ENCODE measurements at regions not wholly inside any gene's neighbourhood (a gene's known extent, or its start where the extent isn't known, plus 50 kb on each side); places are given as distances from the start of the nearest gene placed in this dataset.

GRCh38 chr5:74199436-74200210 lies 440.9 kb downstream of the ENC1 start:
- Histone ChIP-seq H3K4me3 (ENCODE audit: insufficient read depth, low read depth, low read length) (no peak overlapping the region), H3K27me3 (ENCODE audit: control insufficient read depth, insufficient read depth, low read length) (no peaks in the 10 kb centered on the region), H3K36me3 (replicated peaks; ENCODE audit: control insufficient read depth, insufficient read depth, low read length) (no peaks in the 10 kb centered on the region)
- no peak for DNase-seq

GRCh38 chr5:74199005-74199404 lies 441.5 kb downstream of the ENC1 start:
- H3K27me3 ChIP-seq (ENCODE audit: control insufficient read depth, insufficient read depth, low read length): no peaks in the 10 kb centered on the region
- H3K4me3 ChIP-seq (ENCODE audit: insufficient read depth, low read depth, low read length): no peak overlapping the region
- DNase-seq: no peak
- no peaks in the 10 kb centered on the region for H3K36me3 ChIP-seq (replicated peaks; ENCODE audit: control insufficient read depth, insufficient read depth, low read length)

- H3K27me3 ChIP-seq (ENCODE audit: control insufficient read depth, insufficient read depth, low read length): no peaks in the 10 kb centered on the region
- no peaks in the 10 kb centered on the region for H3K36me3 ChIP-seq (replicated peaks; ENCODE audit: control insufficient read depth, insufficient read depth, low read length)
- DNase-seq: no peak
- H3K4me3 ChIP-seq (ENCODE audit: insufficient read depth, low read depth, low read length): no peak overlapping the region
Observed at GRCh38 chr5:74198156-74198555, 442.4 kb downstream of the ENC1 start.

GRCh38 chr5:74196233-74196632 lies 444.3 kb downstream of the ENC1 start:
- Histone ChIP-seq H3K27me3 (ENCODE audit: control insufficient read depth, insufficient read depth, low read length) (no peaks in the 10 kb centered on the region), H3K4me3 (ENCODE audit: insufficient read depth, low read depth, low read length) (no peak overlapping the region), H3K36me3 (replicated peaks; ENCODE audit: control insufficient read depth, insufficient read depth, low read length) (no peaks in the 10 kb centered on the region)
- DNase-seq: no peak

GRCh38 chr5:74194196-74194595 lies 446.3 kb downstream of the ENC1 start:
- H3K27me3 ChIP-seq (ENCODE audit: control insufficient read depth, insufficient read depth, low read length): no peaks in the 10 kb centered on the region
- DNase-seq: no peak
- H3K36me3 ChIP-seq (replicated peaks; ENCODE audit: control insufficient read depth, insufficient read depth, low read length): no peaks in the 10 kb centered on the region
- H3K4me3 ChIP-seq (ENCODE audit: insufficient read depth, low read depth, low read length): no peak overlapping the region

GRCh38 chr5:74192606-74193299 lies 447.8 kb downstream of the ENC1 start:
- H3K4me3 ChIP-seq (ENCODE audit: insufficient read depth, low read depth, low read length): no peak overlapping the region
- no peak for DNase-seq
- H3K36me3 ChIP-seq (replicated peaks; ENCODE audit: control insufficient read depth, insufficient read depth, low read length): no peaks in the 10 kb centered on the region
- no peaks in the 10 kb centered on the region for H3K27me3 ChIP-seq (ENCODE audit: control insufficient read depth, insufficient read depth, low read length)

- DNase-seq: no peak
- no peak overlapping the region for H3K4me3 ChIP-seq (ENCODE audit: insufficient read depth, low read depth, low read length)
- H3K27me3 ChIP-seq (ENCODE audit: control insufficient read depth, insufficient read depth, low read length): no peaks in the 10 kb centered on the region
- no peaks in the 10 kb centered on the region for H3K36me3 ChIP-seq (replicated peaks; ENCODE audit: control insufficient read depth, insufficient read depth, low read length)
Observed at GRCh38 chr5:74188351-74189105, 452.0 kb downstream of the ENC1 start.

GRCh38 chr5:74187757-74188156 lies 452.8 kb downstream of the ENC1 start:
- Histone ChIP-seq H3K36me3 (replicated peaks; ENCODE audit: control insufficient read depth, insufficient read depth, low read length) (no peaks in the 10 kb centered on the region), H3K4me3 (ENCODE audit: insufficient read depth, low read depth, low read length) (no peak overlapping the region), H3K27me3 (ENCODE audit: control insufficient read depth, insufficient read depth, low read length) (no peaks in the 10 kb centered on the region; the same call in 1 of the 2 replicates)
- peak; percentile 24 for DNase-seq

GRCh38 chr5:74186356-74187315 lies 453.9 kb downstream of the ENC1 start:
- H3K36me3 ChIP-seq (replicated peaks; ENCODE audit: control insufficient read depth, insufficient read depth, low read length): no peaks in the 10 kb centered on the region
- no peak for DNase-seq
- H3K27me3 ChIP-seq (ENCODE audit: control insufficient read depth, insufficient read depth, low read length): no peaks in the 10 kb centered on the region; the same call in 1 of the 2 replicates
- H3K4me3 ChIP-seq (ENCODE audit: insufficient read depth, low read depth, low read length): no peak overlapping the region

GRCh38 chr5:74185599-74185998 lies 454.9 kb downstream of the ENC1 start:
- no peaks in the 10 kb centered on the region for H3K36me3 ChIP-seq (replicated peaks; ENCODE audit: control insufficient read depth, insufficient read depth, low read length)
- no peak for DNase-seq
- H3K4me3 ChIP-seq (ENCODE audit: insufficient read depth, low read depth, low read length): no peak overlapping the region
- H3K27me3 ChIP-seq (ENCODE audit: control insufficient read depth, insufficient read depth, low read length): no peaks in the 10 kb centered on the region; the same call in 1 of the 2 replicates

- Histone ChIP-seq H3K36me3 (replicated peaks; ENCODE audit: control insufficient read depth, insufficient read depth, low read length) (no peaks in the 10 kb centered on the region), H3K27me3 (ENCODE audit: control insufficient read depth, insufficient read depth, low read length) (no peaks in the 10 kb centered on the region; the same call in 1 of the 2 replicates), H3K4me3 (ENCODE audit: insufficient read depth, low read depth, low read length) (no peak overlapping the region)
- DNase-seq: no peak
Observed at GRCh38 chr5:74184649-74185048, 455.9 kb downstream of the ENC1 start.

GRCh38 chr5:74183041-74183440 lies 457.5 kb downstream of the ENC1 start:
- H3K27me3 ChIP-seq (ENCODE audit: control insufficient read depth, insufficient read depth, low read length): no peaks in the 10 kb centered on the region; the same call in 1 of the 2 replicates
- no peak overlapping the region for H3K4me3 ChIP-seq (ENCODE audit: insufficient read depth, low read depth, low read length)
- no peak for DNase-seq
- H3K36me3 ChIP-seq (replicated peaks; ENCODE audit: control insufficient read depth, insufficient read depth, low read length): no peaks in the 10 kb centered on the region

- DNase-seq: no peak
- no peaks in the 10 kb centered on the region for H3K36me3 ChIP-seq (replicated peaks; ENCODE audit: control insufficient read depth, insufficient read depth, low read length)
- H3K4me3 ChIP-seq (ENCODE audit: insufficient read depth, low read depth, low read length): no peak overlapping the region
- H3K27me3 ChIP-seq (ENCODE audit: control insufficient read depth, insufficient read depth, low read length): no peaks in the 10 kb centered on the region; the same call in 1 of the 2 replicates
Observed at GRCh38 chr5:74182603-74183002, 457.9 kb downstream of the ENC1 start.

GRCh38 chr5:74179701-74180100 lies 460.8 kb downstream of the ENC1 start:
- no peaks in the 10 kb centered on the region; the same call in 1 of the 2 replicates for H3K27me3 ChIP-seq (ENCODE audit: control insufficient read depth, insufficient read depth, low read length)
- no peak for DNase-seq
- no peak overlapping the region for H3K4me3 ChIP-seq (ENCODE audit: insufficient read depth, low read depth, low read length)
- no peaks in the 10 kb centered on the region for H3K36me3 ChIP-seq (replicated peaks; ENCODE audit: control insufficient read depth, insufficient read depth, low read length)
